OCI-LY7 (cell line): ENCODE measurements at regions not wholly inside any gene's neighbourhood (a gene's known extent, or its start where the extent isn't known, plus 50 kb on each side); places are given as distances from the start of the nearest gene placed in this dataset.

ENCODE experiments used
- BruUV-seq: library from RNA; stranded (reverse); fragments of 400-500 nt; replicated peaks from 2 replicates; lab custom pipeline; 2021; lab: Mats Ljungman, UMichigan
- CTCF ChIA-PET: fragments of 300-600 bp; sonication (Branson Sonifier 250); formaldehyde crosslinking; loops from one replicate; lab custom pipeline; 2022; ENCODE audit warnings: antibody characterized with exemption; ENCODE audit not compliant: unreplicated experiment; lab: Charles Lee
- POLR2A ChIA-PET: fragments of 300-600 bp; sonication (Branson Sonifier 250); formaldehyde crosslinking; loops from one replicate; lab custom pipeline; 2022; ENCODE audit warnings: antibody characterized with exemption; lab: Charles Lee
- DNase-seq: peaks from one replicate; pipeline ENCODE4 v3.0.0-alpha.2; 2015; ENCODE audit warnings: low spot score
- H2AFZ ChIP-seq: fragments of 200-600 bp; sonication (generic), shearing (Covaris generic); 2 replicates; pipeline ENCODE4 v1.6.1; 2014; ENCODE audit warnings: mild to moderate bottlenecking, antibody characterized with exemption, low read length, moderate library complexity
- H3K27ac ChIP-seq: fragments of 200-600 bp; sonication (generic); 2 replicates; pipeline ENCODE4 v1.5.1; 2014; ENCODE audit warnings: mixed run types, low read depth, mild to moderate bottlenecking, moderate library complexity, low read length, inconsistent platforms; ENCODE audit not compliant: poor library complexity, severe bottlenecking
- H3K36me3 ChIP-seq: fragments of 200-600 bp; sonication (generic); 2 replicates; pipeline ENCODE4 v1.6.1; 2014; ENCODE audit warnings: mild to moderate bottlenecking, antibody characterized with exemption, low read length, moderate library complexity, mixed read lengths; ENCODE audit not compliant: insufficient read depth
- H3K4me1 ChIP-seq: fragments of 200-600 bp; sonication (generic); 2 replicates; pipeline ENCODE4 v1.5.1; 2014; ENCODE audit warnings: mild to moderate bottlenecking, low read length; ENCODE audit not compliant: insufficient read depth, poor library complexity, severe bottlenecking
- H3K4me2 ChIP-seq: fragments of 200-600 bp; sonication (generic); 2 replicates; pipeline ENCODE4 v1.6.1; 2014; ENCODE audit warnings: mild to moderate bottlenecking, low read length
- H3K4me3 ChIP-seq: fragments of 200-600 bp; sonication (generic); 2 replicates; pipeline ENCODE4 v1.5.1; 2014; ENCODE audit warnings: mild to moderate bottlenecking, low read depth, low read length; ENCODE audit not compliant: poor library complexity, severe bottlenecking
- H3K79me2 ChIP-seq: fragments of 200-600 bp; sonication (generic); 2 replicates; pipeline ENCODE4 v1.6.1; 2016; ENCODE audit warnings: low read depth, mild to moderate bottlenecking, low read length, moderate library complexity, mixed read lengths; ENCODE audit not compliant: insufficient read depth
- H3K9me2 ChIP-seq: fragments of 200-600 bp; sonication (generic); 2 replicates; pipeline ENCODE4 v1.6.1; 2016; ENCODE audit warnings: mild to moderate bottlenecking, low read length, mixed read lengths; ENCODE audit not compliant: insufficient read depth
- H3K9me3 ChIP-seq: fragments of 200-600 bp; sonication (generic); 2 replicates; pipeline ENCODE4 v1.6.1; 2014; ENCODE audit warnings: mild to moderate bottlenecking, mixed run types, low read length, mixed read lengths
- H4K20me1 ChIP-seq: fragments of 200-600 bp; sonication (generic); 2 replicates; pipeline ENCODE4 v1.6.1; 2014; ENCODE audit warnings: mild to moderate bottlenecking, antibody characterized with exemption, low read length, moderate library complexity, mixed read lengths; ENCODE audit not compliant: insufficient read depth
- CTCF ChIP-seq: fragments of 200-600 bp; sonication (generic); conservative IDR thresholded peaks from 2 replicates; pipeline ENCODE4 v1.5.1; 2014; ENCODE audit warnings: mild to moderate bottlenecking, antibody characterized with exemption, low read length, moderate library complexity, mixed read lengths
- EZH2phosphoT487 ChIP-seq: fragments of 200-600 bp; sonication (generic); IDR thresholded peaks from 2 replicates; pipeline ENCODE4 v1.6.1; 2018; ENCODE audit warnings: low read depth, borderline replicate concordance, mild to moderate bottlenecking, mixed run types, antibody characterized with exemption, low read length, moderate library complexity, mixed read lengths
- intact Hi-C: fragments of 100-400 bp; cut with micrococcal nuclease; formaldehyde crosslinking; loops from one replicate; pipeline ENCODE4 v1.10.0; 2022; ENCODE audit not compliant: unreplicated experiment

- H3K9me3 ChIP-seq = no peaks in the 10 kb centered on the region
- BruUV-seq = no TSS peak
- no peak overlapping the region for H3K27ac ChIP-seq
- no peaks in the 10 kb centered on the region for H3K9me2 ChIP-seq
- CTCF ChIA-PET = no interaction called here
- no peaks in the 10 kb centered on the region for H3K4me1 ChIP-seq
- DNase-seq = no peak
- no peaks in the 10 kb centered on the region for H4K20me1 ChIP-seq
- no peaks in the 10 kb centered on the region for H3K36me3 ChIP-seq
- H3K4me2 ChIP-seq = no peak overlapping the region
- POLR2A ChIA-PET = no interaction called here
- intact Hi-C loops = no loop called here
- H2AFZ ChIP-seq = no peak overlapping the region
- TF ChIP-seq CTCF (no peak), EZH2phosphoT487 (no peak)
- no peak overlapping the region for H3K4me3 ChIP-seq
- no peaks in the 10 kb centered on the region for H3K79me2 ChIP-seq
Observed at GRCh38 chr12:43095669-43096280, 456.2 kb downstream of the ADAMTS20 start.

- Histone ChIP-seq H3K4me3 (no peak overlapping the region), H3K9me3 (no peaks in the 10 kb centered on the region), H3K27ac (no peak overlapping the region), H3K9me2 (no peaks in the 10 kb centered on the region), H3K4me1 (no peaks in the 10 kb centered on the region), H3K4me2 (no peak overlapping the region), H3K36me3 (no peaks in the 10 kb centered on the region), H3K79me2 (no peaks in the 10 kb centered on the region), H4K20me1 (no peaks in the 10 kb centered on the region), H2AFZ (no peak overlapping the region)
- DNase-seq = no peak
- intact Hi-C loops = no loop called here
- CTCF ChIA-PET = no interaction called here
- BruUV-seq = no TSS peak
- TF ChIP-seq CTCF (no peak), EZH2phosphoT487 (no peak)
- POLR2A ChIA-PET = interaction anchor here (0.9 kb wide), 1 partner anchor 15 kb away, joined by 5 read pairs; no protein-coding TSS in a partner anchor
Observed at GRCh38 chr12:43094886-43095575, 457.0 kb downstream of the ADAMTS20 start.

- TF ChIP-seq EZH2phosphoT487 (no peak), CTCF (no peak)
- intact Hi-C loops = no loop called here
- POLR2A ChIA-PET = no interaction called here
- Histone ChIP-seq H3K4me1 (no peaks in the 10 kb centered on the region), H3K9me3 (no peaks in the 10 kb centered on the region), H3K4me3 (no peak overlapping the region), H3K9me2 (no peaks in the 10 kb centered on the region), H3K79me2 (no peaks in the 10 kb centered on the region), H3K27ac (no peak overlapping the region), H3K4me2 (no peak overlapping the region), H2AFZ (no peak overlapping the region), H3K36me3 (no peaks in the 10 kb centered on the region), H4K20me1 (no peaks in the 10 kb centered on the region)
- DNase-seq = no peak
- BruUV-seq = no TSS peak
- CTCF ChIA-PET = no interaction called here
Observed at GRCh38 chr12:43090981-43091380, 461.0 kb downstream of the ADAMTS20 start.
